ENCODE measurements at regions not wholly inside any gene's neighbourhood (a gene's known extent, or its start where the extent isn't known, plus 50 kb on each side); places are given as distances from the start of the nearest gene placed in this dataset.

DNA sequence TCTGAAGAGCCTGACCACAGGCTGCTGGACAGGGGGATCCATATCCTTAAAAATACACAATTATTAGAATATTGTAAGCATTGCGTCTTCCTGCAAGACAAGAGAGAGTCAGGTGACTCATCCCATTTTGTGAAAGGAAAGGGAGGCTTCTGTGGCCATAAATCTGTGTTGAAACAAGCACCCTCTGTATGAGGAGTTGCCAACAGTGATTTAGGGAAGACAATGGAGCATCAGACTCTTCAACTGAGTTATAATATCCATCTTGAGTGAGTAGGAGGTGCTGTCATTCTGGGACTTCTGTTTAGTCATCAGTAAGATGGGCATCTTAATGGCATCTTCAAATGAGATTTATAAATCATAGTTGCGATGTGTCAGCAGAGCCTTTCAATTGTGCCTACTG lies 554.5 kb downstream of the AACS start:
- Histone ChIP-seq H3K4me1 (replicated peaks; ENCODE audit: insufficient read depth) (no peaks in the 10 kb centered on the region), H2AFZ (no peak overlapping the region), H3K9me3 (ENCODE audit: insufficient read depth, low read depth) (no peaks in the 10 kb centered on the region), H4K20me1 (ENCODE audit: insufficient read depth) (no peaks in the 10 kb centered on the region), H3K36me3 (ENCODE audit: low read depth) (no peaks in the 10 kb centered on the region), H3K27ac (no peak overlapping the region), H3K79me2 (ENCODE audit: low read depth) (no peaks in the 10 kb centered on the region), H3K4me2 (no peak overlapping the region), H3K4me3 (no peak overlapping the region), H3K27me3 (ENCODE audit: insufficient read depth, low read depth) (no peaks in the 10 kb centered on the region), H3F3A (ENCODE audit: insufficient read depth, low read depth) (no peaks in the 10 kb centered on the region), H3K9me2 (ENCODE audit: insufficient read depth) (no peaks in the 10 kb centered on the region)
- ChIA-PET POLR2A (ENCODE audit: unreplicated experiment) (no interaction called here), CTCF (no interaction called here)
- DNase-seq = no peak
- BruUV-seq (replicated peaks) = no TSS peak
- intact Hi-C loops (cut with micrococcal nuclease; ENCODE audit: unreplicated experiment) = no loop called here
- TF ChIP-seq, protein P1, sequence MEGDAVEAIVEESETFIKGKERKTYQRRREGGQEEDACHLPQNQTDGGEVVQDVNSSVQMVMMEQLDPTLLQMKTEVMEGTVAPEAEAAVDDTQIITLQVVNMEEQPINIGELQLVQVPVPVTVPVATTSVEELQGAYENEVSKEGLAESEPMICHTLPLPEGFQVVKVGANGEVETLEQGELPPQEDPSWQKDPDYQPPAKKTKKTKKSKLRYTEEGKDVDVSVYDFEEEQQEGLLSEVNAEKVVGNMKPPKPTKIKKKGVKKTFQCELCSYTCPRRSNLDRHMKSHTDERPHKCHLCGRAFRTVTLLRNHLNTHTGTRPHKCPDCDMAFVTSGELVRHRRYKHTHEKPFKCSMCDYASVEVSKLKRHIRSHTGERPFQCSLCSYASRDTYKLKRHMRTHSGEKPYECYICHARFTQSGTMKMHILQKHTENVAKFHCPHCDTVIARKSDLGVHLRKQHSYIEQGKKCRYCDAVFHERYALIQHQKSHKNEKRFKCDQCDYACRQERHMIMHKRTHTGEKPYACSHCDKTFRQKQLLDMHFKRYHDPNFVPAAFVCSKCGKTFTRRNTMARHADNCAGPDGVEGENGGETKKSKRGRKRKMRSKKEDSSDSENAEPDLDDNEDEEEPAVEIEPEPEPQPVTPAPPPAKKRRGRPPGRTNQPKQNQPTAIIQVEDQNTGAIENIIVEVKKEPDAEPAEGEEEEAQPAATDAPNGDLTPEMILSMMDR (conservative IDR thresholded peaks at IDR 0.05) = no peak
- TF ChIP-seq EZH2 (IDR thresholded peaks at IDR 0.05; ENCODE audit: low read depth) = no peak

DNA sequence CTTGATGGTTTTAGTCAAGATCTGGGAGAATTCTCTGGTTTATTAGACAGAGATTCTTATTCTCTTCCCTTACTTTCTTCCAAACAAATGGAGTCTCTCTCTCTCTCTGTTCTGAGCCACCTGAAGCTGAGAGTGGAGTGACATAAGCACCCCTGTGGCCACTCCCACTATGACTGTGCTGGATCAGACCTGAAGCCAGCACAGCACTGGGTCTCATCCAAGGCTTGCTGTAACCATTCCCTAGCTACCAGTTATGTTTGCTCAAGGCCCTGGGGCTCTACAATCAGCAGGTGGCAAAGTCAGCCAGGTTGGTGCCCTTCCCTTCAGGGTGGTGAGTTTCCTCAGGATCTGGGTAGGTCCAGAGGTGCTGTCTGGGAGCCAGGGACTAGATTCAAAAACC lies 568.5 kb downstream of the AACS start:
- H3K27me3 ChIP-seq (ENCODE audit: insufficient read depth, low read depth) = peaks cover 24% of the 10 kb centered on the region
- H3K9me3 ChIP-seq (ENCODE audit: insufficient read depth, low read depth) = no peaks in the 10 kb centered on the region
- no peaks in the 10 kb centered on the region for H3K9me2 ChIP-seq (ENCODE audit: insufficient read depth)
- BruUV-seq (replicated peaks) = no TSS peak
- H3K36me3 ChIP-seq (ENCODE audit: low read depth) = no peaks in the 10 kb centered on the region
- no peak overlapping the region for H3K4me2 ChIP-seq
- intact Hi-C loops (cut with micrococcal nuclease; ENCODE audit: unreplicated experiment) = no loop called here
- no peak overlapping the region for H2AFZ ChIP-seq
- no peaks in the 10 kb centered on the region for H4K20me1 ChIP-seq (ENCODE audit: insufficient read depth)
- TF ChIP-seq EZH2 (IDR thresholded peaks at IDR 0.05; ENCODE audit: low read depth) = no peak
- TF ChIP-seq, protein P1 (conservative IDR thresholded peaks at IDR 0.05) = no peak
- ChIA-PET POLR2A (ENCODE audit: unreplicated experiment) (no interaction called here), CTCF (no interaction called here)
- H3K79me2 ChIP-seq (ENCODE audit: low read depth) = no peaks in the 10 kb centered on the region
- no peaks in the 10 kb centered on the region for H3K4me1 ChIP-seq (replicated peaks; ENCODE audit: insufficient read depth)
- H3F3A ChIP-seq (ENCODE audit: insufficient read depth, low read depth) = no peaks in the 10 kb centered on the region
- no peak for DNase-seq
- no peak overlapping the region for H3K4me3 ChIP-seq
- no peak overlapping the region for H3K27ac ChIP-seq

DNA sequence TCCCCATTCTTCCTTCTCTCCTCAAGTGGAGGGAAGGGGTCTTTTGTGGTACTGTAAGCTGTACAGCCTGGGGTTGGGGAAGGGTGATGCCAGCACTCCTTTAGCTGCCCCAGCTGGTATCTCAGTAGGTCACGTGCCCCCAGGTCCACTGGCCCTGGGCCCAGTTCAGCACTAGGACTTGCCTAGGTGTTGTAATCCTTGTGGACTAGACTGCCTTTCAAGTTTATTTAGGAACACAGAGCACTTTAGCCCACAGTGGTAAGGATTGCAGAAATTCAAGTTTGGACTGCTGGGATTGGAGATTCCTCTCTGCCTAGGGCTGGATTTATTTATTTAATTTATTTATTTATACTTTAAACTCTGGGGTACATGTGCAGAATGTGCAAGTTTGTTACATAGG lies 569.6 kb downstream of the AACS start:
- BruUV-seq (replicated peaks) = no TSS peak

More for the DNA sequence above, 569.6 kb downstream of the AACS start:
- Histone ChIP-seq H3K4me1 (replicated peaks; ENCODE audit: insufficient read depth) (no peaks in the 10 kb centered on the region), H4K20me1 (ENCODE audit: insufficient read depth) (no peaks in the 10 kb centered on the region), H3K4me3 (no peak overlapping the region), H3K9me2 (ENCODE audit: insufficient read depth) (no peaks in the 10 kb centered on the region), H3K79me2 (ENCODE audit: low read depth) (no peaks in the 10 kb centered on the region), H3F3A (ENCODE audit: insufficient read depth, low read depth) (no peaks in the 10 kb centered on the region), H3K27ac (no peak overlapping the region), H3K36me3 (ENCODE audit: low read depth) (no peaks in the 10 kb centered on the region), H3K9me3 (ENCODE audit: insufficient read depth, low read depth) (no peaks in the 10 kb centered on the region), H3K27me3 (ENCODE audit: insufficient read depth, low read depth) (peaks cover 35% of the 10 kb centered on the region), H2AFZ (no peak overlapping the region), H3K4me2 (no peak overlapping the region)
- ChIA-PET POLR2A (ENCODE audit: unreplicated experiment) (no interaction called here), CTCF (no interaction called here)
- intact Hi-C loops (cut with micrococcal nuclease; ENCODE audit: unreplicated experiment) = no loop called here
- TF ChIP-seq, protein P1 (conservative IDR thresholded peaks at IDR 0.05) = no peak
- TF ChIP-seq EZH2 (IDR thresholded peaks at IDR 0.05; ENCODE audit: low read depth) = no peak
- DNase-seq = no peak
